ENCODE measurements at regions not wholly inside any gene's neighbourhood (a gene's known extent, or its start where the extent isn't known, plus 50 kb on each side); places are given as distances from the start of the nearest gene placed in this dataset.

DNA sequence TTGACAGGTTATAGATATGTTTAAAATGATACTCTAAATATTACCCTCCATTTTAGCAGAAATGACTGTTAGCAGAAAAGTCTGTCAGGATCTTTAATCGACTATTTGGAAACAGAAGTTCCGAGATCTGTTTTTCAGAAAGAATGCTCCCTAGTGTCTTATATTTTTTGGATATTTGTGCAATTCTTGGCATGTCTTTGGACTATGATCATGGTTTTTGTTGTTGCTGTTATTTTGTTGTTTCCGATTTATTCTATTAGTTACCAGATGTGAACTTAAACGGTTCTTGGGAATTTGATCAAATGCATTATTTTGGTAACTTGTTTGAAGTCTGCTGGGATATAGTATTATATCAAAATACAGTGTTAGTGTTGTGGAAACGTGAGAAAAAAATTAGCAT lies 106.4 kb upstream of the CEP162 start:
- CTCF ChIA-PET, result no interaction called here
- no peaks in the 10 kb centered on the region for H3K36me3 Mint-ChIP-seq (ENCODE audit: low read depth)
- no peaks in the 10 kb centered on the region for H3K27me3 ChIP-seq (ENCODE audit: control insufficient read depth in 1 of 2, insufficient read depth in 2 of 2, low read length in 2 of 2)
- no peak overlapping the region for H3K4me3 ChIP-seq (ENCODE audit: low read length)
- no peaks in the 10 kb centered on the region for H3K27me3 Mint-ChIP-seq
- H3K9me3 ChIP-seq (ENCODE audit: control insufficient read depth in 1 of 2, insufficient read depth in 1 of 2, low read length in 2 of 2), result no peaks in the 10 kb centered on the region
- H3K27ac ChIP-seq (ENCODE audit: low read depth in 1 of 2, low read length in 2 of 2), result no peak overlapping the region
- DNase-seq (no peak), ATAC-seq (ENCODE audit: poor library complexity) (no peak)
- POLR2A ChIA-PET, result no interaction called here
- TF ChIP-seq, protein P1, sequence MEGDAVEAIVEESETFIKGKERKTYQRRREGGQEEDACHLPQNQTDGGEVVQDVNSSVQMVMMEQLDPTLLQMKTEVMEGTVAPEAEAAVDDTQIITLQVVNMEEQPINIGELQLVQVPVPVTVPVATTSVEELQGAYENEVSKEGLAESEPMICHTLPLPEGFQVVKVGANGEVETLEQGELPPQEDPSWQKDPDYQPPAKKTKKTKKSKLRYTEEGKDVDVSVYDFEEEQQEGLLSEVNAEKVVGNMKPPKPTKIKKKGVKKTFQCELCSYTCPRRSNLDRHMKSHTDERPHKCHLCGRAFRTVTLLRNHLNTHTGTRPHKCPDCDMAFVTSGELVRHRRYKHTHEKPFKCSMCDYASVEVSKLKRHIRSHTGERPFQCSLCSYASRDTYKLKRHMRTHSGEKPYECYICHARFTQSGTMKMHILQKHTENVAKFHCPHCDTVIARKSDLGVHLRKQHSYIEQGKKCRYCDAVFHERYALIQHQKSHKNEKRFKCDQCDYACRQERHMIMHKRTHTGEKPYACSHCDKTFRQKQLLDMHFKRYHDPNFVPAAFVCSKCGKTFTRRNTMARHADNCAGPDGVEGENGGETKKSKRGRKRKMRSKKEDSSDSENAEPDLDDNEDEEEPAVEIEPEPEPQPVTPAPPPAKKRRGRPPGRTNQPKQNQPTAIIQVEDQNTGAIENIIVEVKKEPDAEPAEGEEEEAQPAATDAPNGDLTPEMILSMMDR (IDR thresholded peaks at IDR 0.05), result no peak
- no peak overlapping the region for H3K4me3 Mint-ChIP-seq
- H3K4me1 ChIP-seq (ENCODE audit: insufficient read depth, low read length), result no peaks in the 10 kb centered on the region
- no peaks in the 10 kb centered on the region for H3K36me3 ChIP-seq (ENCODE audit: insufficient read depth, low read length)
- H3K27ac Mint-ChIP-seq, result no peak overlapping the region
- peaks cover 11% of the 10 kb centered on the region for H3K9me3 Mint-ChIP-seq
- intact Hi-C loops (cut with DNase I, micrococcal nuclease), result no loop called here
- H3K4me1 Mint-ChIP-seq (ENCODE audit: low read depth), result no peaks in the 10 kb centered on the region

GRCh38 chr6:84332139-84333034 lies 104.9 kb upstream of the CEP162 start:
- Histone ChIP-seq H3K9me3 (ENCODE audit: control insufficient read depth in 1 of 2, insufficient read depth in 1 of 2, low read length in 2 of 2) (no peaks in the 10 kb centered on the region), H3K36me3 (ENCODE audit: insufficient read depth, low read length) (no peaks in the 10 kb centered on the region), H3K27me3 (ENCODE audit: control insufficient read depth in 1 of 2, insufficient read depth in 2 of 2, low read length in 2 of 2) (no peaks in the 10 kb centered on the region), H3K27ac (ENCODE audit: low read depth in 1 of 2, low read length in 2 of 2) (no peak overlapping the region), H3K4me1 (ENCODE audit: insufficient read depth, low read length) (no peaks in the 10 kb centered on the region), H3K4me3 (ENCODE audit: low read length) (no peak overlapping the region)
- ATAC-seq (ENCODE audit: poor library complexity) (no peak), DNase-seq (no peak)
- Mint-ChIP-seq H3K27me3 (no peaks in the 10 kb centered on the region), H3K9me3 (peaks cover 9% of the 10 kb centered on the region), H3K4me1 (ENCODE audit: low read depth) (no peaks in the 10 kb centered on the region), H3K27ac (no peak overlapping the region), H3K36me3 (ENCODE audit: low read depth) (no peaks in the 10 kb centered on the region), H3K4me3 (no peak overlapping the region)
- intact Hi-C loops (cut with DNase I, micrococcal nuclease), result no loop called here
- TF ChIP-seq, protein P1 (IDR thresholded peaks at IDR 0.05), result no peak
- CTCF ChIA-PET, result interaction anchor here (1.0 kb wide), 1 partner anchor 15 kb away, joined by 3 read pairs; no protein-coding TSS in a partner anchor
- POLR2A ChIA-PET, result no interaction called here

GRCh38 chr6:84330325-84330724 lies 102.9 kb upstream of the CEP162 start:
- Histone ChIP-seq H3K27ac (ENCODE audit: low read depth in 1 of 2, low read length in 2 of 2) (no peak overlapping the region), H3K4me3 (ENCODE audit: low read length) (no peak overlapping the region), H3K4me1 (ENCODE audit: insufficient read depth, low read length) (no peaks in the 10 kb centered on the region), H3K27me3 (ENCODE audit: control insufficient read depth in 1 of 2, insufficient read depth in 2 of 2, low read length in 2 of 2) (no peaks in the 10 kb centered on the region), H3K36me3 (ENCODE audit: insufficient read depth, low read length) (no peaks in the 10 kb centered on the region), H3K9me3 (ENCODE audit: control insufficient read depth in 1 of 2, insufficient read depth in 1 of 2, low read length in 2 of 2) (no peaks in the 10 kb centered on the region)
- ChIA-PET POLR2A (interaction anchor here (0.6 kb wide), 1 partner anchor 186 kb away, joined by 3 read pairs; no protein-coding TSS in a partner anchor), CTCF (no interaction called here)
- Mint-ChIP-seq H3K4me1 (ENCODE audit: low read depth) (no peaks in the 10 kb centered on the region), H3K36me3 (ENCODE audit: low read depth) (no peaks in the 10 kb centered on the region), H3K27ac (no peak overlapping the region), H3K4me3 (no peak overlapping the region), H3K27me3 (no peaks in the 10 kb centered on the region), H3K9me3 (no peaks in the 10 kb centered on the region)
- intact Hi-C loops (cut with DNase I, micrococcal nuclease), result no loop called here
- TF ChIP-seq, protein P1 (IDR thresholded peaks at IDR 0.05), result no peak
- DNase-seq (no peak), ATAC-seq (ENCODE audit: poor library complexity) (no peak)
